DMS 273 treated with DMSO at 0.1 percent for 48 hours (cell line): ENCODE measurements at regions not wholly inside any gene's neighbourhood (a gene's known extent, or its start where the extent isn't known, plus 50 kb on each side); places are given as distances from the start of the nearest gene placed in this dataset.
"Not testable (repeated sequence)": the region's sequence is repeated elsewhere in the genome, so short reads cannot be mapped to it uniquely, and the experiment has no call there.

Source experiments
- DNase-seq: peaks from one replicate; lab custom pipeline; 2025; lab: John Stamatoyannopoulos, UW

- no peak for DNase-seq
These were observed 50.3 kb upstream of the TMC1 start for GRCh38 chr9:72471096-72471495.

DNA sequence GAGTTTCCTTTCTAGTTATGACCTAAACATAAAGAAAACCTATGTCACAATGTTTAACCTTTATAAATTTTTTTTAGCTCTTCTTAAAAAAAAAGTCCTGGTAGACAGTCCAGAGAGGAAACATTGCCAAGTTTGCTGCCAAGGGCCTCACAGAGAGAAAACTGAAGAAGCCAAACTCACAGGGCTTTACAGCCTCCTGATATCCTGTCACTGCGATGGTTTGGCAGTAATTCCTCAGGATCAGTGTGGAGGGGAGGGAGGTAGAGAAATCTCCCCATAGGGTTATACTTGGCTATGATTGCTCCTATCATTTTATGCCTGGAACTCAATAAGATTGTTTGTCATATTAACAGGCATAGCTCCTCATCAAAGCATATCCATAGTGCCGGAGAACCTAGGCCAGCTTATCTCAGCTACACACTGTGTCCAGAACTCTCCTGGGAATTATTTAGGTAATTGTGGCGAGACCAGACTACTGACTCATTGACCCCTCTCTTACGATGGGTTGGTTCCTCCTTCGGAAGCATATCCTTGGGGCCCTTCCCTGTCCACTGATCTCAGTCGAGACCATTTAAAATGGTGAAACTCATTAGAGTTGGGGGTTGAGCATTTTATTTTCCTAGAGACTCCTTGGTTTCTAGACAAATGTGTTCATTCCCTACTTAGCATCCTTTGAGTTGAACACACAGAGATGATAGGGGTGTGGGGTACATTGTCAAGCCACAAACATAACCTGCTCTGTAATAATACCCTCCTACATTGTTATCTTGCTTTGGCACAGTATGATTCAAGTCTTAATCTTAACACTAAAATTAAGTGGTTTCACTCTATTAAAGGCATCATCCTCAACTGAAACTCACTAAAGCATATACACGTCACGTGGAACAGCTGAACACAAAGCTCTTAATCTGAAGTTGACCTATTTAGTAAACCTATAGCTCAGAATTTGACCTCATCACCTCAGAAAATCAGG lies 53.4 kb upstream of the TMC1 start:
- DNase-seq = no peak

GRCh38 chr9:72465593-72465984 lies 55.8 kb upstream of the TMC1 start:
- no peak for DNase-seq

DNA sequence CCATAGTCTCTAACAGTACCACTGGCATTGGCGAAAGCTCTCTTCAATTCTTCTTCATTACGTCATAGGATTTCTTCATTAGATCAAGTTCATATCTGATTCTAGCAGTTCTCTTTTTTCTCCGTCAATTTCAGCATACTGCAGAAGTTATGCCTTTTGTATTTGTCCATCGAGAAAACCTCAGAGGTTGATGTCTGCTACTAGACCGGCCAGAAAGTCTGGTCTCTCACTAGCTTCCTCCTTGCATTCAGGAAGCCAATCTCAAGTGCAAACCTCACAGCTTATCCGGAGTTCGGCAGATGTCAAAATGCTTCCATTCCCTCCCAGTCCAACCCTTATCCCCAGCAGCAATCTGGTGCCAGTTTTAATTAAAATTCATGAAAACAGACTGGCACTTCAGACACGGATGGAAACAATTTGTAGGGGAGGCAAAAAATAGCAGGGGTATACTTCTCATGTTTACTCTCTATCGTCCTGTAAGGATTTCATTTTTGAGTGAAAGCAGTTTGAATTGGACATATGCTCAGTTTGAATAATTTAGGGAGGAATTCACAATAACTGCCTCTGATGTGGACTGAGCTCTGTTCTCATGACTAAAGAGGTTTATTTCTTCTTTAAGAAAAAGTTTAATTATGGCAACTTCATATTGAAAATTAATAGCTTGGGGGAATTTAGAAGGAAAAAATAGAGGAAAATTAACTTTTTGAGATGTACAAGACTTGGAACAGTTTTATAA lies 56.4 kb upstream of the TMC1 start:
- peak; percentile 77 for DNase-seq

DNA sequence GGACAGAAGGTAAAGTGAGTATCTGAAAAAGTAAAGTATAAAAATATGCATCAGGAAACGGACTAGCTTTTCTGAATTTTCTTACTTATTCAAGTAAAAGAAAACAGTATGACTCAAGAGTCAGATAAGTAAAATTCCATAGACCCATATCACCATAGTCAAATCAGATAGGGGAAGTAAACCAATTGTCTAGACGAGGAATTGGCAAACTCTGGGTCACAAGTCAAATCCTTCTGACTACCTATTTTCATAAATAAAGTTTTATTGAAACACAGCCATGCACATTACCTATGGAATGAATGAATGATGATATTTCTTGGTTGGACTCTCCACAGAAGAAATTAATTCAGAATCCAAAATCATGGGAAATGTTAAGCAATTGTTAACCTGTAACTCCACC lies 59.1 kb upstream of the TMC1 start:
- DNase-seq = no peak

DNA sequence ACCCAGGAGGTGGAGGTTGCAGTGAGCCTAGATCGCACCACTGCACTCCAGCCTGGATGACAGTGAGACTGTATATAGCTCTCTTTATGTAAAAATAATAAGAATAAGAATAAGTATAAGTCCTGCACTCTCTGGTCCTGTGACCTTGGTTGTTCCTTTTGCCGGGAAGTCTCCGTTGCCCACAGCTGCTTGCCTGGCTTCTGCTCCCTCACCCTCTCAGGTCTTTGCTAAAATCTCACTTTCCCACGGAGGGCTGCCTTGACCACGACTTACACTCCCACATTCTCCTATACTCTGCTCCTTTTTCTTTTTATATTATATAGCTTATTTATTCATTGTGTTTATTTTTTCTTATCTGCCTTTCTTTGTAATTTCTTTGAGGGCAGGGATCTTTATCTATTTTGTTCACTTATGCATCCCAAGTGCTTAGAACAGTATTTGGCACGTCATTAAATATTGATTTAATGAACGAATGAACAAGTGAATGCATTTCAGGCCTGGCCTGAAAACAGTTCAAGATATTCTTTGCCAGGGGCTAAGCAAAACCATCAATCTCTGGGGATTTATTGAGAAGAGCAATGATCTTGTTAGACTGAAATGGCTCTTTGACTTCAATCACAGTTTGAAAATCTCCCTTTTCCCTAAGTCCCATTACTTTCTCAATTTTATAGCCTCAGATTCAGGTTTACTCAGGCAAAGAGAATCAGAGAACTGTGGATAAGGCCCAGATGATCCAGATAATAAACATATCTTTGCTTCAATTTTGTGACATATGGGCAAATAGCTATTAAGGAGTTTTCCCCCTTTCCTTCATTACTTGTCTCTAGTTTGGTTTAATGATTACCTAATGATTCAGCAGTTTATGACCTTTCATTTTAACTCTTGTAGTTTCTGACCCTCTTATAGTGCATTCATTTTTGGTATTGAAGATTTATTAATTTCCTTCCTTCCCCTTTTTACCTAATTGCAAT lies 60.8 kb upstream of the TMC1 start:
- no peak for DNase-seq

- no peak for DNase-seq
These were observed 62.1 kb upstream of the TMC1 start for GRCh38 chr9:72459308-72459707.

- no peak for DNase-seq
These were observed 63.3 kb upstream of the TMC1 start for GRCh38 chr9:72458153-72458552.

DNA sequence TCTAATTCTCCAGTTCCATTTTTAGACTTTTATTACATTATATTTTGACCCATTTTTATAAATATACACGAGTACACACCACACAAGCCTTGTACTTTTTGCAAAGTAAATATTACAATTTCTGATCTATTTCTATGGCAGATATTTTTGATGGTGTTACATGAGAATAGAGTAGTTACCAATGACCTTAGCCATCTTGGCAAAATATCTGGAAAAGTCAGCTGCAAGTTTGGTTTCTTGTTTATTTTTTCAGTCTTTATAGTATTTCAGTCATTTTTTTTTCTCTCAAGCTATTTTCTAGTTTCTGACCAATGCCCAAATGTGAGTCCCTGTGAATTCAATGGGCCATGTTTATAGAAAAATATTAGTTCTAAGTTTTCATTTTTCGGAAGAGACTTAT lies 64.0 kb upstream of the TMC1 start:
- no peak for DNase-seq

DNA sequence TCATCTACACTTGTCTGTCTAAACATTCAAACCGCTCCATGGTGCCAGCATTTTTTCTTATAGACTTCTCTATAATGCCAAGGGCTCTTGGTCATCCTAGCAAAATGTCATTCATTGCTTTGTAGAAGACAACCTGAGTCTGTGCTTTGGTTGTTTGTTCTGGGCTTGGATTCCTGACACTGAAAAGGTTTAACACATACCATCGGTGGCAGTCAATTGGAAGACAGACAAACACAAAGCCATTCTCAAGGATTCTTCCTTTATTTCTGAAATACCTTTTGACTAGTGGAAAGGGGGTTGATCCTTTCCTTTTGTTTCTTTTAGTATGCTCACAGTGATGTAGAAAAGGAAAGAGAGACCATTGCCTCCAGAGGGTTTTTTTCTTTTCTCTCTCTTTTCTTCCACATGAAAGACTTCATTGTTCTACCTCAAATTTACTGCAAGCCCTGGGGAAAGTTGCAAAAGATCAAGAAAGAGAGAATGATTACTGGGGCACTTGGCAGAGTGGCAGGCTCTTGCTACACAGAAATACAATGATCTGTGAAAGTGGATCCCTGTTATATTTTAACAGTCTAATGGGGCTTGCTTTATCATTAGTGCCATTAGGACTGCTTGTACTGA lies 66.4 kb upstream of the TMC1 start:
- no peak for DNase-seq

GRCh38 chr9:72453797-72454196 lies 67.6 kb upstream of the TMC1 start:
- no peak for DNase-seq

DNA sequence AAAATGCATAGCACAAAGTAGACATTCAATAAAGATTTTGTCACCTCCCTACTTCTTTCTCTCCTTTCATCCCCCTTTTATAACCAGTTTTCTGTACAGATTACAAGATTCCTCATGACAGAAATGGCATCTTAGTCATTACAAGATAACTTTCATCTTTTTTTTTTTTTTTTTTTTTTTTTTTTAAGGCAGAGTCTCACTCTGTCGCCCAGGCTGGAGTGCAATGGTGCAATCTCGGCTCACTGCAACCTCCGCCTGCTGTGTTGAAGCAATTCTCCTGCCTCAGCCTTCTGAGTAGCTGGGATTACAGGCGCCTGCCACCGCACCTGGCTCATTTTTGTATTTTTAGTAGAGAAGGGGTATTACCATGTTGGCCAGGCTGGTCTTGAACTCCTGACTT lies 75.2 kb upstream of the TMC1 start:
- DNase-seq = not testable (repeated sequence)

DNA sequence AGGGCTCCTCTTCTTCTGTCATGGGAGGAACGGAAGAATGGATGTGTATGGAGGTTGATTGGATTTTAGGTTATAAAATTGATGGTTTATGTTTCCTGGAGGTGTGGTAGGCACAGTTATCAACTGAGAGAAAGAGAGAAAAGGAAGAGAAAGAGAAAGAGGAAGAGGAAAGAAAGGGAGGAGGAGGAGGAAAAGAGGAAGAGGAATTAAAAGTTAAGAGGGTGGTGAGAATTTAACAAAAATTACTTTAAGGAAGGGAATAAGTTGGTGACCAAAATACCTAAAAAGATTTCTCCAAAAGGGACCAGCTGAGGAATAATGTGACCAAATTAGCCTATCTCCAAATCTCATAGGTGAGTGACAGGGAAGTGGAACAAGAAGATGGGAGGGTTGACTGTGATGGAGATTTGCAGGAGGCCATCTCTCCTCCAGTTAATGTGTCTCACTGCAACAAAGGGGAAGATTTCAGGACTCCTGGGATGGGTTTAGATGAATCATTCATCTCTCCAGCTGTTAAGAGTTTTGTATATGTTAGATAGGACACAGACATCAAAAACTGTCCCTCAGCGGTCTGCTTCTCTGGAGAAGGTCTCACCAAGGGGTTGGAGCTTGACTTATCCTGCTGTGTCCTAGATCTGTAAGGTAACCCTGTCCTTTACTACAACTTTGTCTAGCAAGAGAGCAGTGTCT lies 76.0 kb upstream of the TMC1 start:
- DNase-seq = no peak

GRCh38 chr9:72444435-72444834 lies 77.0 kb upstream of the TMC1 start:
- no peak for DNase-seq

DNA sequence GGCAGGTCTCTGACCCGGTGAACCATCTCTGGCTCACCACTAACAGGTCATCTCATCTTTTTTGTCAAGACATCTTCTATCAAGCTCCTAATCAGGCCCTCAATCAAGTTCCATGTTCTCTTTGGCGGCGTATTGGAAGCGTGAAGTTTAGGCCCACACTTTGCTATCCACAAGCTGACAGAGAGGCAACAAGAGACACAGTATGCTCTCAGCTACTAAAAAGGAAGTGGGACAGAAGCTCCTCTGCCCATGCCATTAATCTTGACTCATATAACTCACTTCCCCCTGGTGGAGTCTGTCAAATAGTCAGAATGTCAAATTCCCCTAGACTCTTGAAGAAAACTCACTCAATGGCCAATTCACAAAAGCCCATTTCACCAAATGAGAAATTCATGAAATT lies 77.6 kb upstream of the TMC1 start:
- no peak for DNase-seq

DNA sequence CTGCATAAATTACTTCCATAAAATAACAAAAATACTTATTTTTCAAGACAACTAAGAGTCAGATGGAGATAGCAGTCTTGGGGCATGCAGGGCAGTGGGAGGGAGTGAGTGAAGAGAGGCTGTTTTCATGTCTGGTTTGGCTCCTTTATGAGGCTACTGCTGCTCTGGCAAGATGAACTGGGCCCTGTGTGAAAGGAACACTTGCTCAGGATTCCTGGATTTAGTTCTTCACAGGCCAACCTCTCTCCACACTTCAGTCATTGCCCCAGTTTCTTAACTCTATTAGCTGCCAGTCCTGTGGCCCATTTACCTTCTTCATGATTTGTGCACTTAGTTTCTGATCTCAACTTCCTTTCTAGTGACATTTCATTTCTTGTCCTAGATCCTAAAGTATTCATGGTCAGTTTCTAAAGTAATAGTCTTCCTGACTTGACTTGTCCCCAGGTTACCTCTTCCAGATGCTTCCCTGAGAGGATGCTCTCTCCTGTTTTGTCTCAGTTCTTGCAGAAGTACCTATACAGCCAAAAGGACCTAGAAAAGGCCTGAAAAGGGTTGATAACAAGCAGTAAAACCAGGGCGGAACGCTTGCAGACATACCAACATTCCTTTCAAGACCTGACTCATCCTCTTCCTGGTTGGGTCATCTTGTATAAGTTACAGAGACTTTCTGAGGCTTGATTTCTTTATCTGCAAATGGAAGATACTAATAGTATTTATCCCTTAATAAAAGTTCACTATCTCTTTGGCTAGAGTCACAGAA lies 77.0 kb upstream of the ZFAND5 start:
- DNase-seq = no peak

- DNase-seq = no peak
These were observed 76.2 kb upstream of the ZFAND5 start for GRCh38 chr9:72440992-72441847.

GRCh38 chr9:72440378-72440777 lies 75.4 kb upstream of the ZFAND5 start:
- no peak for DNase-seq

DNA sequence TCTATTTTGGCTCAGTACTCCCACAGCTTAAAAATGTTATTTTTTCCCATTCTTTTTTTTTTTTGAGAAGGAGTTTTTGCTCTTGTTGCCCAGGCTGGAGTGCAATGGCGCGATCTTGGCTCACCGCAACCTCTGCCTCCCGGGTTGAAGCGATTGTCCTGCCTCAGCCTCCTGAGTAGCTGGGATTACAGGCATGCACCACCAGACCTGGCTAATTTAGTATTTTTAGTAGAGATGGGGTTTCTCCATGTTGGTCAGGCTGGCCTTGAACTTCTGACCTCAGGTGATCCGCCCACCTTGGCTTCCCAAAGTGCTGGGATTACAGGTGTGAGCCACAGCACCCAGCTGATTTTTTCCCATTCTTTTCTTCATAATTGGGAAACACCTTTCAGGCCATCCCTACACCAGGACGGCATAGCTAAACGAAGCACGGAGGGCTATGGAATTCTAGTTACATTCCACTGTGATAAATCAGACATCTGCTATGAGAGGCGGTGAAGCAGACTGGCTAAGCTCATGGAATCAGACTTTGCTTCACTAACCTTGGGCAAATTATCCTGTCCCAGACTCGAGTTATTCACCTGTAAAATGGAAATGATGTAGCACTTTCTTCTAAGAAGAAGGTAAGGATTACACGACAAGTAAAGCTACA lies 68.7 kb upstream of the ZFAND5 start:
- DNase-seq = not testable (repeated sequence)
